ENCODE measurements at regions not wholly inside any gene's neighbourhood (a gene's known extent, or its start where the extent isn't known, plus 50 kb on each side); places are given as distances from the start of the nearest gene placed in this dataset.
A peak's percentile ranks its signal among the peaks of the same experiment; 100 is the strongest.
"Not testable (repeated sequence)": the region's sequence is repeated elsewhere in the genome, so short reads cannot be mapped to it uniquely, and the experiment has no call there.

DNA sequence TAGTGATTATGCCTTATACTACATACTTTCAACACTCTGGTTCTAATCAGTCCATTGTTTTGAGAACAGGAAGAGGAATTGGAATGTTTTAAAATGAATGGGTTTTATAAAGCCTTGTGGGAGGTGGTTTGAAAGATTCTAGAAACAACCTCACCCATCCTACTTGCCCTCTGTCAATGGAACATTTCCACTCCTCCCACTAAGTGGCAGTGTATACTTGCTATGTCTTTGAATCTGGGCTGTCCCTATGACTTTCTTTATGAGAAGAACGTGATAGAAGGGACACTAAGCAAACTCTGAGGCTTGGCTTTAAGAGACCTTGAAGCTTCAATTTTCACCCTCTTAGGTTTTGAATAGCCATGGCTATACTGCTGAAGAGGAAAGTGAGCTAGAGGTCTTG lies 611.2 kb downstream of the PPP4R3C start:
- no peak for DNase-seq

DNA sequence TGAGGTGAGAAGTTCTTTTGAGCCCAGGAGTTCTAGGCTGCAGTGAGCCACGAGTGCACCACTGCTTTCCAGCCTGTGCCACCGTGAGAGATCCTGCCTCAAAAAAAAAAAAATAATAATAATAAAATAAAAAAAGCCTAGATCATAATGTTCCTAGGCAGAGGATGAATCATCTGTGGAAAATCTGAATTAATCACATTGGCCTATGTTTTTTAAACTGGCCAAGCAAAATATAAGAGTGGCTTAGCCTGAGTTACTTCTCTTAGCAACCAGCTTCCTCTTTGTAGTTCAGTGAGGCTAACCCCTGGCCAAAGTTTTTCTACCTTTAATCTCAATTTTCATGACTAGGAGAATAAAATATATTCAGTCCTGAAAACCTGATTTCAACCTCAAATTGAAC lies 614.6 kb downstream of the PPP4R3C start:
- DNase-seq = no peak

DNA sequence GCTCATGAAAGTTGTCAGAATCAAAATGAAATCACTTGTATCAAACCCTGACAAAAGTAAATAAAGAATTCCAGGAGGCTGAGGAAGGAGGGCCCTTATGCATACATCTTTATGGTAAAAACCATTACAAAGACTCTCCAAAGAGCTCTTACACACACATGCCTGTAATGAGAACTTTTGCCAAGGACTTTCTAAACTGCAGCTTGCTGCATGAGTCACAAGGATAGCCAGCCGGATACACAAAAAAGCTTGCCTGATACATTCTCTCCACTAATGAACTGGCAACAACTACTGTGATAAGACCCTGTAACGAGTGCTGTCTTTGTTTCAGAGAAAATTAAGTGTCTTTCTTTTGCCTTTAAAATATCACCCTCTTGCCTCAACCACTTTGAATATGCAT lies 618.1 kb downstream of the PPP4R3C start:
- DNase-seq = no peak

DNA sequence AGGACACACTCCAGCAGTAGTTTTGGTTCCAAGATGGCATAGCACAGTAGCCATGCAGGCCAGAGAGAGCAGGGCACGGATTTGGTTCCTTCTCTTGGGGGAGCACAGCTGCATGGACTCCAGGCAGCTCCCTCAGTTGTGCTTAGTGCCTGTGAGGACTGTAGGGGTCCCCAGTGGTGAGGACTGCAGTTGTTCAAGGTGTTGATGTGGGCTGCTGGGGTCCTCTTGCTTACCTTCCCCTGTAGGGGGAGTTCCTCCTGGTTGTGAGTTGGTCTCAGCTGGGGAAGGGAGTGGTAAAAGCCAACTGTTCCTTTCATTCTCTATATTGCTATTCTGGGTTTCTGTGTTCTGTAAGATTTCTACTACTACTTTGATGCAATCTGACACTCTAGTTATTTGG lies 606.5 kb downstream of the MAGEB5 start:
- DNase-seq = no peak

DNA sequence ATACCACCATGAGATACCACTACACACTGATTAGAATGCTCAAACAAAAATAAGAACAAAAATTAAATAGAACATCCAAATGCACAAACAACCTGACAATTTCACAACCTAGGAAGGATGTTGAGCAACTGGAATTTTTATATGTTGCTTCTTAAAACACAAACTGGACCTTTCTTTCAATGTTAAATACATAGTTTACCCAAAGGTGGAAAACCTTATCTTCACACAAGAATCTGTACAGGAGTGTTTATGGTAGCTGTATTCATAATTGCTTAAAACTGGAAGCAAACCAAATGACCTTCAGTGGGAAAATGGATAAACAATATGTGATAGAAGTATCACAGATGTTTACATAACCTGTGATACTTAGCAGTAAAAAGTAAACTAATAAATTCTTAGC lies 573.8 kb downstream of the MAGEB5 start:
- DNase-seq = no peak

DNA sequence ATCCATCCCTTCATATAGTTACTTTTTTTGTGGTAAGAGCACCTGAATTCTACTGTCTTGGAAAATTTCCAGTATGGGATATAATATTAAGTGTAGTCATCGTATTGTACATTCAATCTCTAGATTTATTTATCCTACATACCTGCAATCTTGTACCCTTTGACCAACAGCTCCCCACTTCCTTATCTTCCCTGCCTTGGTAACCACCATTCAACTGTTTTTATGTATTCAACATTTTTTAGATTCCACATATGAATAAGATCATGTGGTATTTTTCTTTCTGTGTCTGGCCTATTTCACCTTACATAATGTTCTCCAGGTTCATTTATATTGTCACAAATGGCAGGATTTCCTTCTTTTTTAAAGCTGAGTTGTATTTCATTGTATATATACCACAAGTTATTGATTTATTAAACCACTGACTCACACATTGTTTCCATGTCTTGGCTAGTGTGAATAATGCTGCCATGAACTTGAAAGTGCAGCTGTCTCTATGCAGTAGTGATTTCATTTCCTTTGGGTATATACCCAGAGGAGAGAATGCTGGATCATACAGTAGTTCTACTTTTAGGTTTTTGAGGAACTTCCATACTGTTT lies 572.5 kb downstream of the MAGEB5 start:
- no peak for DNase-seq

DNA sequence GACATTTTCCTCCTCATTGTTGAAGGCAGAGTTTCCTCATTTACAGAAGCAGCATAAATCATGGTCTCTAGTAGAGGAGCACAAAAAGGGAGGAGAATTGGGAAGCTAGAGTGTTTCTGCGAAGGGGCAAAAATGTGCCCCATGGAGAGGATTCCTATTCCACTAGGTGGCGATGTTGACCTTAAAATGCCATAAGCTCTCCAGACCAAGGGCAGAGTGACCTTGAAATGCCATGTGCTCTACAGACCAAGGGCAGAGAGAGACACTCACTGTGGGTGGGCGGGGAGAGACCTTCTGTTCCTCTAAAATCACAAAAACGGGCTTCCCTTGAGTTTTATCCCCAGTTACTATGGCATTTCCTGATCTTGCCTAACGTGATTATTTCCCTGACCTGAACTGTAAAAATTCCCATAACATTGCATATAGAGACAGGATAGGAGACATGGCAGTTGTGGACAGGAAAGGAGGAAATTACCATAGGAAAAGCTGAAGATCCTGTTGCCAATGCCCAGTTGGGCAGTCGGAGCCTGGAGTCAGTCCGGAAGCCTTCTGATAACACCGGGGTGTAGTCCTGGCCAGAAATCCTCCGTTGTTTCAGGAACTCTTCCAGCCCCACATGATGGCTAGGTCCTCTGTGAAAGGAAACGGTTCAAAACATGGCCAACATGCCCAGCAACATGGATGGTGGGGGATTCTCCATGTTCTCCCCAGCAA lies 567.7 kb downstream of the MAGEB5 start:
- DNase-seq = no peak

DNA sequence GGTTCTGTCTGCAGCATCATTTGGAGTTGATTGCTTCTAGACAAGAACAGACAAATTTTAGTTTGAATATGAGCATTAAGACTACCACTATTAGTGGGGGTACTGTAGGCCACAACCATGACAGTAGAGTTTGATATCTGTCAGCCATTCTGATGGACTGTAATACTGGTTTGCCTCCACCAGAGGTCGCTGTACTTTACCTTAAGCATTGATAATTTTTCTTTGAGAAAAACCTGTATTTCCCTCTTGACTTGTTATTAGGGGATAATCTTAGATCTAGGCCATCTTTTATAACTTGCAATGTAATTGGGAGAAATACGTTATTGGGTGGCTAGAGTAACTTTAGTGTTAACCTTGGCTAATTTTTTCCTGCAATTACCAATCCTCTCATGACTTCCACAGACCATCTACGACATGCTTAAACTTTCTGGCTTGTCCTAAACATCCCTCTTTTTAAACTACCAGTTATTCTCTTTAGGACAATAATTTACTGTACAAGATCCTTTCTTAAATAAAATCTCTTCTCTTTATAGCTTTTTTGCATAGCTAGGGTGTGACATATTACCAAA lies 562.4 kb downstream of the MAGEB5 start:
- DNase-seq = no peak

DNA sequence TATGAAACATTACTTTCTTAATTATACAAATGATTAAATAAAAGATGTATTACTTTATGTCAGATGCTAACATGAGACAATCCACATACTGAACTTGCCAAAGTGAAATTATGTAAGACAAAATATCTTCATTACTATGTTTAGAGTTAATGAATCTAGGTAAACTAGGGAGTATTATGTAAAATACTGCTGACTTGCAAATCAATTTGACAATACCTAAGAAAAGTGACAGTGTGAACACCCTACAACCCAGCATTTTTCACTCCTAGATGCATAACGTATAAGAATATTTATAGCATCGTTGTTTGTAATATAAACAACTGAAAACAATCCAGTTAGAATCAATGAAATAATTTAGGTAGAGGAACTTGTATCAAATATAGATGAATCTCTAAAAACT lies 546.3 kb downstream of the MAGEB5 start:
- no peak for DNase-seq

DNA sequence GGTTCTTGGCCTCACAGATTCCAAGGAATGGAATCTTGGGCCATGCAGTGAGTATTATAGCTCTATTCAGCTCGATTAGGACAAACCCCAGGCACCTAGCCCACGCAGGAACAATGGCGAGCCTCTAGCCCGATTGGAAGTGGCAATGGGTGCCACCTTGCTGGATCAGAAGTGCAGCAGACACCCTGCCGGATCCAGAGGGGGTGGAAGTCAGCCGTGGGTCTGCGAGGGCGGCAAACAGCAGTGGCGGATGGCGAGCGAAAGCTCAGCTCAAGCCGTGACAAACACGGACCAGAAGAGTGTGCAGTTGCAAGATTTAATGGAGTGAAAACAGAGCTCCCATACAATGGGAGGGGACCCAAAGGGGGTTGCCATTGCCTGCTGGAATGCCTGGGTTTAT lies 539.8 kb downstream of the MAGEB5 start:
- DNase-seq = not testable (repeated sequence)

DNA sequence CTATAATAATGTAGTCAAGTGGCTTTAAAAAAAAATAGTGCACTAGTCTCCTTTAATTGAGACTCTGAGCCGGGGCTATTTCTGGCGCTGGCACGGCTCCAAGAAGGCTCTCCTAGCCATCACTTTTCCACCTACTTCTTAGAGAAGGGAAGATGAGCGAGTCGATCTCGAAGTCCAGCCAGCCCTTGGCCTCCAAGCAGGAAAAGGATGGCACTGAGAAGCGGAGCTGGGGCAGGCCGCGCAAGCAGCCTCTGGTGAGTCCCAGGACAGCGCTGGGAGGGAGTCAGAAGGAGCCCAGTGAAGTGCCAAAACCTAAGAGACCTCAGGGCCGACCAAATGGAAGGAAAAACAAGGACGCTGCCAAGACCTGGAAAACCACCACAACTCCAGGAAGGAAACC lies 531.9 kb downstream of the MAGEB5 start:
- no peak for DNase-seq

DNA sequence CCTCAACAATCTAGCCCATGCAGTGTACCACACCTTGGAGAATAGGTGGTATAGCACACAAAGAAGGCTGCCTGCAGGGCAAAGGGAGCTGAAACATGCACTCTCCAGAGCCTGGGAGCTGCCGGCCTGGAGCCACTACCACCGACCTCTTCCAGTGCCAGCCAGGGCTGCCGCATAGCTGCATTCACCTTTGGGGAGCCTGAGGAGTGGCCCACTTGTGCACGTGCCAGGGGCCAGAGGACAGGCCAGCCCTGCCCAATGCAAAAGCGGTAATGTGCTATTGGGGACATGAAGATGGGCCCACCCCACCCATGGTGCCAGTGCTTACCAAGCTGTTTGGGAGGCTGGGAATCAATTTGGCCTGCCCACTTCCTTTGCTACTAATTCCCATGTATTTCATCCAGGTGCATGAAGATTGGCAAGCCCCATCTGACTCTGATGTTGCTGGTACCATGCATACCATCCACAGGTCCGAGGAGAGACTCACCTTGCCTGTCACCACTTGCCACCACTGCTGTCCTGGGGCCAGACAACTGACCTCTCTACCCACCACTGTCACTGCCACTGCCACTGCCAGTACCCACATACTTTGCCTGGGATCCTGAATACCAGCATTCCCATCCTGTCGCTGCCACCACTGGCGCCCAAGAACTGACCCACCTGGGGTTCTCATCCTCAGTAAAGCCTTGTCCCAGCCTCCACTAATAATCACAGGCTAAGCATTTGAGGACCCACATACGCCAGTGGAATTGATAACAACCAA lies 506.9 kb downstream of the MAGEB5 start:
- DNase-seq = no peak

DNA sequence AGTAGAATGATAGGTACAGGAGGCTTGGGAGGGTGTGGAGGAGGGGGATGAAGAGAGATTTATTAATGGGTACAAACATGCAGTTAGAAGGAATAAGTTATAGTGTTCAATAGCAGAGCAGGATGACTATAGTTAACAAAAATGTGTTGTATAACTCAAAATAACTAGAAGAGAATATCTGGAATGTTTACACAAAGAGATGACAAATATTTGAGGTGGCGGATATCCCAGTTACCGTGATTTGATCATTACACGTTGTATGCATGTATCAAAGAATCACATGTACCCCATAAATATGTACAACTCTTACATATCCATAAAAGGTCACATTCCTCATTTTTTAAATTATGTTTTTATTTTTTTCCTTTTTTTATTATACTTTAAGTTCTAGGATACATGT lies 456.6 kb downstream of the MAGEB5 start:
- no peak for DNase-seq

DNA sequence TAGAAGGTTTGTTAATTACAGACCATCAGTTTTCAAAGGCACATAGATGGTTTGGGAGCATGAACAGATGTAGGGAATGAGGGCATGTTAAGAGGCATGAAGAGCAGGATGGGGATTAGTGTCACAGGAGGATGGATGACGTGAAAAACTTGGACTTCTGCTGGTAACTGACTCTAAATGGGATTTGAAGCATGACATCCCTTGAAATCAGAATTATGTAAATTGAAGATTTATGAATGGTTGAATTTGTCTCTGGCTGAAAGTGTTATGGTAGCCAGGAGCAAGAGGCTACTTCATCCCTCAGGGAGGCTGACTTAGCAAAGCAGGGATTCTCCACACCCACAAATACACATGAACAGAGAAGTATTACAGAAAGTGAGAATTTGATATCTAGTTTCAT lies 454.6 kb downstream of the MAGEB5 start:
- no peak for DNase-seq

DNA sequence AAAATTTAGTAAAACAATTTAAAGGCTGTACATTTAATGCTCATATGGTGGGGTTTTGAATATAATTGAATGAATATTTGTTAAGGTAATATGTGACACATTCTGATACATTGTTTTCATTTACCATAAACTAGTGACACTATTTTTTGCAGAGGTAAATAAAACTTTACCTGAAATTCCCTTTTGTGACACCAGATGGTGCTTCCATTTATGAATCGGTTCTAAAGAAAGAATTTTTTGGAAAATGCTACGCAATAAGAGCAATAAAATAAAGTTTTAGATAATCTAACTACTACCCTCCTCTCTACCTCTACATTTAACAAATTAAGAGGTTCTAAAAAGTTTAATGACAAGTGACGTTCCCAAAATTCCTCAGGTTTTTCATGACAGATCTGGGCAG lies 448.9 kb downstream of the MAGEB5 start:
- DNase-seq = no peak

DNA sequence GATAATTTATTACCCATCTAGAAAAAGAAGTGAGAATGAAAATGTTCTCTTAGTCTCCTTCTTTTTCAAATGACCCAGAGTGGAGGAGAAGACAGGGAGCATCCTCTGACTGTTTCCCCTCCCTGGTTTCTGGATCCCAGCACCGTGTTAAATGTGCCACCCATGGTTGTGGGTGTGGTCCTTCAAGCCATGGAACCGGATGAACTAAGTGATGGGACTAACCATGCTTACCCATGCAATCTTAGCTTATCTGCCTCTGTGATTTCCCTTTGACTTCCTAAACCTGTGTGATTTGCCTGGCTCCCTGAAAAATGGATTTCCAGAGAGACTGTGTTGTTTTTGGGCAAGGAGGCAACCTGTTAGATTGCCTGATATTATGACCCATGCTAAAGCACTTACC lies 437.1 kb downstream of the MAGEB5 start:
- DNase-seq = no peak

DNA sequence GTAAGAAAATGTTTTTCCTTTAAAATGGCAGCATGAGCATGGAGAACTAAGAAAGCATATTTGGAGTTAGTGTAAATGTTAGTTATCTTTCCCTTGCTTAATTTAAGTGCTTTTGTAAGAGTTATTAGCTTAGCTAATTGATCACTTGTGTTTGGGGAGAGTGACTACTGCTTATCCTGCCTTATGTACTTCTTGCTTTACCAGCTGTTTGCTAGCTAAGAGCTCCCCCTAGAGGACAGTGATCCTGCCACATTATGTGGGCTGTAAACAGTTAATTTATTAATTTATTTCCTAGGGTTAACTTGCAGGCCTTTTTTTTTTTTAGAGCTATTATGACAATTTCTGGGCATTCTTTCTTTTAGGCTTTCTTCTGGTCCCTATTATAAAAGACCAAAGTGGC lies 435.8 kb downstream of the MAGEB5 start:
- no peak for DNase-seq

DNA sequence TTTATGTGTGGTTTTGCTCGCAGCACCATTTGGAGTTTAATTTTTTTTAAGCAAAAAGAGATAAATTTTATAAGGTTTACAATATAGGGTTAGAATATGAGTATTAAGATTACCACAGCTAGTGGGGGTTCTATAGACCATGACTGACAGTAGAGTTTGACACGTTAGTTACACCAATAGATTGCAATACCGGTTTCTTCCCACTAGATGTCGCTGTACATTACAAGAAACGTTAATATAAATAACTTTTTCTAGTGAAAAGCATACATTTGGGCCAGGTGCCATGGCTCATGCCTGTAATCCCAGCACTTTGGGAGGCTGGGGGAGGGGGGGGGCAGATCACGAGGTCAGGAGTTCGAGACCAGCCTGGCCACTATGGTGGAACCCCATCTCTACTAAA lies 433.6 kb downstream of the MAGEB5 start:
- DNase-seq = peak; percentile 1

DNA sequence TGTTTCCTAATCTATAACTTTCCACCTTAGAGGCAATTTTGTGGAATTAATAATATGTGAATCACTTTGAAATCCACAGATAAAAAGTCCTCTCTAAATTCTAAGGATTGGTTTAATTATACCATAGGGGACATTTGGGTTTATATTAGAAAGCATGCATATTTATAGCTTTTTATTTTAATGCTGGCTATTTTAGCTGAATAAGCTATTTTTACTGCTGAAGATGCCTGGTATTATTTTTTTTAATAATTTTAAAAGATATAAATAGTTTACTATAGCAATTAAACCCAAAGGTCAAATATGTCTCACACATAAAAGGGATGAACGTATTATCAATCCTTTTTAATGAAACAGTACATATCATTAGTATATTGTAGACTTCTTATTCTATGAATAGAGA lies 415.4 kb downstream of the MAGEB5 start:
- no peak for DNase-seq

DNA sequence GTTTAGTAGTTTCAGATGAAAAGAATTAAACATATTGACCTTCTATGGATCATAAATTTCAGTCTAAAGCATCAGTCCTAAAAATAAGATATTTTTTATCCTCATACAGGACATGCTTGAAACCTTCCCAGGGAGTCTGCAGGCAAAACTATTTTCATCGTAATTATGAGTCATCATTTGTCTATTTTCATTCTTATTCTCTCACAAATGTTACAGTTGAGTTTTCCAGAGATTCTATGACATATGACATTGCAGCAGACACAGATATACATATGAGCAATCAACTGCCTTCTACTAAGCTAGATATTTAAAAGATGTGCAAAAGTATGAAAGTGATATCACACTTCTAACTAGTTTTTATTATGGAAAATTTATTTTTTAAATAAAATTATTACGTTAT lies 398.0 kb downstream of the MAGEB5 start:
- DNase-seq = no peak

DNA sequence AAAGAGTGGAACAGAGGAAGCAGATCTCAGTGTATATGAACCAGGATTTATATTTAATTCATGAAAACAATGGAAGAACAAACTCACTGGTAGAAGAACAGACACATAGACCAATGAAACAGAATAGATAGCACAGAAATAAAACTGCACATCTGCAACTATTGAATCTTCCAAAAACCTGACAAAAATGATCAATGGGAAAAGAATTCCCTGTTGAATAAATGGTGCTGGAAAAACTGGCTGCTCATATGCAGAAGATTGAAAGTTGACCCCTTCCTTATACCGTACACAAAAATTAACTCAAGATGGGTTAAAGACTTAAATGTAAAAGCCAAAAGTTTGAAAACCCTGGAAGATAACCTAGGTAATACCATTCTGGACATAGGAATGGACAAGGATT lies 391.0 kb downstream of the MAGEB5 start:
- DNase-seq = no peak

DNA sequence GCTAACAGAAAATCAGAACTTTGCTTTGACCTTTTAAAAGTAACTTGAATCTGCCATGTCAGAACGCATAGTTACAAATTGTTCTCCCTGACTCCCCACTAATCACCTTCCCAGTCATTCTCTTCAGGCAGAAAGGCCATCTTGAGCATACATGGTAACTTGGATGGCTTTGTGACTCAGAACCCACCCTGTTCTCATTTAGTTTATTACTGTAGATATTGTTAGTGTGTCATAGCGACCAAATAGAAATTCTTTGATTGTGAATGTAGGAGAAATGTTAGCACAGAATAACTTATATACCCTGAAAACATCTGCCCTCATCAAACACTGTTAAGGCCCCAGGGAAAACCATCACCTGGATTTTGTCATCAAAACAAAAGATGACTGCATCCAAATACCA lies 382.0 kb downstream of the MAGEB5 start:
- DNase-seq = no peak

DNA sequence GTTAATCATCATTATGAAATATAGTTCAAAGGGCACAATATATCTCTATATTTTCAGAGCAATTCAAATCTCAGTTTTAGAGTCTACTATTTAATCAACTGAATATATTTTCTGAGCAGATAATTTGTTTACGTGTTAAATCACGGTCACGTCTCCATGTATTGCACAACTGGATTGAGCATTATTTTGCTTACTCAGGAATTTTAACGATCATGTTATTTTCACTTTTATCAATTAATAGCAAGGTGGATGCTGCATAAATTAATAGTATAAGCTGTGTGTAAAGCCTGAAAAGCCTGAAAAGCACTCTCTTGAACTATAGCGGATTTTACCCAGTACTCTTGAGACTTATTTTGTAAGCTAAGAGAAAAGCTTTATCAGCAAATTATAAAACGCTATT lies 374.9 kb downstream of the MAGEB5 start:
- no peak for DNase-seq

DNA sequence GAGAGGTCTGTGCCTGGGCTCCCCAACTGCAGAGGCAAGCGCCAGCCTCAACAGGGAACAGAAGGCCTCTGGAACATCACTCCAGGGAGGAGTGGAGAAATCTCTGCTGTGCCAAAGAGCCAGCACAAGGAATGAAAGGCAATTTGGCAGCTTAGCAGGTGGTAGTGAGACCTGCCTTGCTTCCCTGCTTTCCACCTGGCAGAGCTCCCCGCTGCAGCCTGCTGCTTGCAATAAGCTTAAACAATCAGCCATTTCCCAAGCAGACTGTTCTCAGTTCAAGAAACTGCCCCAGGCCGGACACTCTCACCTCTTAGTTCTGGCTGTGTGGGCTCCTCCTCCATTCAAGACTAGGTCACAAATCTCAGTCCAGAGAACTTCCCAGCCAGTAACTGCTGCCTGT lies 370.6 kb downstream of the MAGEB5 start:
- DNase-seq = no peak
